ENCODE measurements at regions not wholly inside any gene's neighbourhood (a gene's known extent, or its start where the extent isn't known, plus 50 kb on each side); places are given as distances from the start of the nearest gene placed in this dataset.

DNA sequence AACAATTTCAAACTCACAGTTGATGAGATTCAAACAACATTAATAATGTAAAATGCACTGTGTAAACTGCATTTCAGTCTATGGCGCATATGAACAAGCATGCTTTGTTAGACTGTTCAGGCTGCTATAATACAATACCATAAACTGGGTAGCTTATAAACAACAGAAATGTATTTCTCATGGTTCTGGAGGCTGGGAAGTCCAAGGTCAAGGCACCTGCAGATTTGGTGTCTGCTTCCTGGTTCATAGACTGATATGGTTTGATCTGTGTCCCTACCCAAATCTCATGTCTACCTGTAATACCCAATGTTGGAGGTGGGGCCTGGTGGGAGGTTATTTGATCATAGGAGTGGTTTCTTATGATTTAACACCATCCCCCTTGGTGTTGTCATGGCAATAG lies 148.1 kb upstream of the SERPINE2 start:
- no peak for DNase-seq (ENCODE audit: low read depth in 4 of 6, low spot score in 6 of 6)
- H3K36me3 ChIP-seq (ENCODE audit: control insufficient read depth, insufficient read depth, low read length) = no peaks in the 10 kb centered on the region
- H3K4me3 ChIP-seq (ENCODE audit: low read depth, low read length) = no peak overlapping the region
- no peaks in the 10 kb centered on the region for H3K27me3 ChIP-seq (ENCODE audit: control insufficient read depth, insufficient read depth, low read length)
- no peaks in the 10 kb centered on the region for H3K4me1 ChIP-seq (ENCODE audit: control insufficient read depth, insufficient read depth, low read length)
- no peak overlapping the region for H3K27ac ChIP-seq (ENCODE audit: low read depth, low read length)
- no CpG with 5 or more reads among the region's 1 CpG for WGBS (ENCODE audit: insufficient coverage)
- no peaks in the 10 kb centered on the region for H3K9me3 ChIP-seq (ENCODE audit: control insufficient read depth, insufficient read depth, low read length)

- 60% methylated on average over 1 of the region's 4 CpGs for WGBS (ENCODE audit: insufficient coverage)
- no peak overlapping the region for H3K27ac ChIP-seq (ENCODE audit: low read depth, low read length)
- no peaks in the 10 kb centered on the region for H3K9me3 ChIP-seq (ENCODE audit: control insufficient read depth, insufficient read depth, low read length)
- no peaks in the 10 kb centered on the region for H3K36me3 ChIP-seq (ENCODE audit: control insufficient read depth, insufficient read depth, low read length)
- H3K27me3 ChIP-seq (ENCODE audit: control insufficient read depth, insufficient read depth, low read length) = no peaks in the 10 kb centered on the region
- no peaks in the 10 kb centered on the region for H3K4me1 ChIP-seq (ENCODE audit: control insufficient read depth, insufficient read depth, low read length)
- no peak for DNase-seq (ENCODE audit: low read depth in 4 of 6, low spot score in 6 of 6)
- no peak overlapping the region for H3K4me3 ChIP-seq (ENCODE audit: low read depth, low read length)
Measured at GRCh38 chr2:224185023-224185601, 146.0 kb upstream of the SERPINE2 start.

GRCh38 chr2:224183086-224183485 lies 144.0 kb upstream of the SERPINE2 start:
- H3K9me3 ChIP-seq (ENCODE audit: control insufficient read depth, insufficient read depth, low read length) = no peaks in the 10 kb centered on the region
- no peak overlapping the region for H3K4me3 ChIP-seq (ENCODE audit: low read depth, low read length)
- 100% methylated on average over 1 of the region's 3 CpGs for WGBS (ENCODE audit: insufficient coverage)
- peaks cover 3% of the 10 kb centered on the region for H3K4me1 ChIP-seq (ENCODE audit: control insufficient read depth, insufficient read depth, low read length)
- H3K27me3 ChIP-seq (ENCODE audit: control insufficient read depth, insufficient read depth, low read length) = no peaks in the 10 kb centered on the region
- H3K36me3 ChIP-seq (ENCODE audit: control insufficient read depth, insufficient read depth, low read length) = no peaks in the 10 kb centered on the region
- no peak for DNase-seq (ENCODE audit: low read depth in 4 of 6, low spot score in 6 of 6)
- no peak overlapping the region for H3K27ac ChIP-seq (ENCODE audit: low read depth, low read length)

DNA sequence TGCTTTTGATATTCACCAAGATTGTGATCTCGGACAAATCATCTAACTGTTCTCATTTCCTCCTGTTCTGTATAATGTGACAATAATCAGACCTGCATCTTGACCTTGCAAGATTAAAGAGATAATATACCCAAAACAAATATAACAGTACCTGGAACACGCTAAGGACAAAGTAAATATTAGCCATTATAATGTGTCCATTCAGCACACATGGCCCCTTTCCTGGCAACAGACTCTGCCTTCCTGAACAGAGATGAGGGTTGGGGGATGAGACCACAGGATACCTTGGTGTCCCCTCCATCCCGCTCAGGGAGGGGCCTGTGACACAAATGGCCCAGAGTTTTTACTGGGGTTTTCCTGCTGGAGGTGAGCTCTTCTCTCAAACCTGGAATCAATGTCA lies 143.4 kb upstream of the SERPINE2 start:
- Histone ChIP-seq H3K4me1 (ENCODE audit: control insufficient read depth, insufficient read depth, low read length) (peaks cover 3% of the 10 kb centered on the region), H3K4me3 (ENCODE audit: low read depth, low read length) (no peak overlapping the region), H3K36me3 (ENCODE audit: control insufficient read depth, insufficient read depth, low read length) (no peaks in the 10 kb centered on the region), H3K9me3 (ENCODE audit: control insufficient read depth, insufficient read depth, low read length) (no peaks in the 10 kb centered on the region), H3K27me3 (ENCODE audit: control insufficient read depth, insufficient read depth, low read length) (no peaks in the 10 kb centered on the region), H3K27ac (ENCODE audit: low read depth, low read length) (no peak overlapping the region)
- no peak for DNase-seq (ENCODE audit: low read depth in 4 of 6, low spot score in 6 of 6)
- WGBS (ENCODE audit: insufficient coverage) = no CpG with 5 or more reads among the region's 3 CpGs

- 89% methylated on average over 3 of the region's 6 CpGs for WGBS (ENCODE audit: insufficient coverage)
- Histone ChIP-seq H3K27me3 (ENCODE audit: control insufficient read depth, insufficient read depth, low read length) (no peaks in the 10 kb centered on the region), H3K27ac (ENCODE audit: low read depth, low read length) (no peak overlapping the region), H3K4me3 (ENCODE audit: low read depth, low read length) (no peak overlapping the region), H3K36me3 (ENCODE audit: control insufficient read depth, insufficient read depth, low read length) (no peaks in the 10 kb centered on the region), H3K4me1 (ENCODE audit: control insufficient read depth, insufficient read depth, low read length) (peaks cover 3% of the 10 kb centered on the region), H3K9me3 (ENCODE audit: control insufficient read depth, insufficient read depth, low read length) (no peaks in the 10 kb centered on the region)
- DNase-seq (ENCODE audit: low read depth in 4 of 6, low spot score in 6 of 6) = no peak
Measured at GRCh38 chr2:224181534-224182155, 142.6 kb upstream of the SERPINE2 start.

DNA sequence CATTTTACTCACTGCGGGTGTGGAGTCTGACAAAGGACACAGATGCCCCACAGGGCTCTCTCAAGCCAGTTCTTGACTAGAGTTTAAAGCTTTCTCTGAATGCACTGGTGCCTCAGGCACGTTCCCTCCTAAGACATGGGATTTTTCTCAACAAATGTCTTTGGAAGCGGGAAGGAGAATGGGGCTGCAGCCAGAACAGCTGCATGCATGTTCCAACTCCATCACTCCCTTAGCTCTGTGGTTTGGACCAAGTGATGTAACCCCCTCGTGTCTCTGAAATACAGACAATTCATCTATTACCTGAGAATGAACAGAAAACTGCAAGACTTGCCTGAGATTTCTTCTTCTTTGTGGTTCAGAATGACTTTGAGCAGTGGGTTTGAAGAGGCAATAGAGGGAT lies 141.7 kb upstream of the SERPINE2 start:
- DNase-seq (ENCODE audit: low read depth in 4 of 6, low spot score in 6 of 6) = no peak
- Histone ChIP-seq H3K4me3 (ENCODE audit: low read depth, low read length) (no peak overlapping the region), H3K27ac (ENCODE audit: low read depth, low read length) (no peak overlapping the region), H3K9me3 (ENCODE audit: control insufficient read depth, insufficient read depth, low read length) (no peaks in the 10 kb centered on the region), H3K27me3 (ENCODE audit: control insufficient read depth, insufficient read depth, low read length) (no peaks in the 10 kb centered on the region), H3K36me3 (ENCODE audit: control insufficient read depth, insufficient read depth, low read length) (no peaks in the 10 kb centered on the region), H3K4me1 (ENCODE audit: control insufficient read depth, insufficient read depth, low read length) (peaks cover 3% of the 10 kb centered on the region)
- 89% methylated on average over 3 of the region's 4 CpGs for WGBS (ENCODE audit: insufficient coverage)

GRCh38 chr2:224178056-224178455 lies 139.0 kb upstream of the SERPINE2 start:
- H3K27ac ChIP-seq (ENCODE audit: low read depth, low read length) = no peak overlapping the region
- DNase-seq (ENCODE audit: low read depth in 4 of 6, low spot score in 6 of 6) = peak in 3 of 6 donors; percentile 15 to 76 (median 69)
- no peak overlapping the region for H3K4me3 ChIP-seq (ENCODE audit: low read depth, low read length)
- H3K9me3 ChIP-seq (ENCODE audit: control insufficient read depth, insufficient read depth, low read length) = no peaks in the 10 kb centered on the region
- H3K4me1 ChIP-seq (ENCODE audit: control insufficient read depth, insufficient read depth, low read length) = peaks cover 3% of the 10 kb centered on the region
- WGBS (ENCODE audit: insufficient coverage) = 15% methylated on average over 2 of the region's 4 CpGs
- H3K36me3 ChIP-seq (ENCODE audit: control insufficient read depth, insufficient read depth, low read length) = no peaks in the 10 kb centered on the region
- H3K27me3 ChIP-seq (ENCODE audit: control insufficient read depth, insufficient read depth, low read length) = no peaks in the 10 kb centered on the region

DNA sequence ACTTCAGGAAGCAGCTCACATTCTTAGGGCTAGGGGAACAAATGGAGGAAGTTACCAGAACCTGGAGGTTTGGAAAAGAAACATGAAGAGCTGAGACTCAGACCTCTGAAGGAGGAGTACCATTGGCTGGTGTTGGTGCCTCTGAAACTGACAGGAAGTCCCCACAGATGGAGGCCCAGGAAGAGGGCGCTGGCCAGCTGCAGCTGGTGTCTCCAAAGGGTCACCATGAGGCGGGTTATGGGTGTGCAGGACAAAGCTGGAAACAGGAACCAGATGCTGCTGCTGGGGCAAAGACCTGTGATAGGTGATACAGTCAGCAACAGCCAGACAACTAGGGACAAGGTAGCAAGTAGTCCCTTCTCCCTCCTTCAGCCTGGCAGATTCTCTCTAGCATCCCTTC lies 136.5 kb upstream of the SERPINE2 start:
- no peak for DNase-seq (ENCODE audit: low read depth in 4 of 6, low spot score in 6 of 6)
- H3K4me3 ChIP-seq (ENCODE audit: low read depth, low read length) = no peak overlapping the region
- H3K4me1 ChIP-seq (ENCODE audit: control insufficient read depth, insufficient read depth, low read length) = peaks cover 8% of the 10 kb centered on the region
- no peak overlapping the region for H3K27ac ChIP-seq (ENCODE audit: low read depth, low read length)
- H3K9me3 ChIP-seq (ENCODE audit: control insufficient read depth, insufficient read depth, low read length) = no peaks in the 10 kb centered on the region
- no peaks in the 10 kb centered on the region for H3K36me3 ChIP-seq (ENCODE audit: control insufficient read depth, insufficient read depth, low read length)
- 80% methylated on average over 1 of the region's 2 CpGs for WGBS (ENCODE audit: insufficient coverage)
- H3K27me3 ChIP-seq (ENCODE audit: control insufficient read depth, insufficient read depth, low read length) = no peaks in the 10 kb centered on the region

GRCh38 chr2:224174990-224175389 lies 135.9 kb upstream of the SERPINE2 start:
- Histone ChIP-seq H3K27me3 (ENCODE audit: control insufficient read depth, insufficient read depth, low read length) (no peaks in the 10 kb centered on the region), H3K4me3 (ENCODE audit: low read depth, low read length) (no peak overlapping the region), H3K27ac (ENCODE audit: low read depth, low read length) (no peak overlapping the region), H3K4me1 (ENCODE audit: control insufficient read depth, insufficient read depth, low read length) (peaks cover 8% of the 10 kb centered on the region), H3K36me3 (ENCODE audit: control insufficient read depth, insufficient read depth, low read length) (no peaks in the 10 kb centered on the region), H3K9me3 (ENCODE audit: control insufficient read depth, insufficient read depth, low read length) (no peaks in the 10 kb centered on the region)
- no peak for DNase-seq (ENCODE audit: low read depth in 4 of 6, low spot score in 6 of 6)
- WGBS (ENCODE audit: insufficient coverage) = no CpG with 5 or more reads among the region's 5 CpGs

DNA sequence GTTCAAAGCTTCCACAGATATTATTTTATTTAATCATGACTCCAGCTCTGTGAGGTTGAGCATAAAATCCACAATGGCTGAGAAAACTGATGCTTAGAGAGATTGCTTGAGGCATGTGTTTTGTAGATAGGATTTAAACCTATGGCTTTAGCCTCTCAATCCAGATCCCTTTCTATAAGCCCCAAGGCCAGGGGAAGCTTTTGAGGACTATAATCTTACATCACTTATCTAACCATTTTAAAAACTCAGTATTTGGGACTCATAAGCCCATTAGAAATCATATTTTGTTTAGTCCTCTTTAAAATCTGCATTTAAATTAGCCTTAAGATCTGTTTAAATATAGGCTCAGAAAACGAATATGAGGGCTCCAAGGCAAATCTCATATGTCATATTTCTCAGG lies 135.4 kb upstream of the SERPINE2 start:
- Histone ChIP-seq H3K4me1 (ENCODE audit: control insufficient read depth, insufficient read depth, low read length) (peaks cover 8% of the 10 kb centered on the region), H3K27me3 (ENCODE audit: control insufficient read depth, insufficient read depth, low read length) (no peaks in the 10 kb centered on the region), H3K9me3 (ENCODE audit: control insufficient read depth, insufficient read depth, low read length) (no peaks in the 10 kb centered on the region), H3K36me3 (ENCODE audit: control insufficient read depth, insufficient read depth, low read length) (no peaks in the 10 kb centered on the region), H3K4me3 (ENCODE audit: low read depth, low read length) (no peak overlapping the region), H3K27ac (ENCODE audit: low read depth, low read length) (no peak overlapping the region)
- WGBS (ENCODE audit: insufficient coverage) = no CpG with 5 or more reads among the region's 1 CpG
- no peak for DNase-seq (ENCODE audit: low read depth in 4 of 6, low spot score in 6 of 6)
